Neuronal stem cell (in vitro differentiated cells): ENCODE measurements at regions not wholly inside any gene's neighbourhood (a gene's known extent, or its start where the extent isn't known, plus 50 kb on each side); places are given as distances from the start of the nearest gene placed in this dataset.
"Not testable (repeated sequence)": the region's sequence is repeated elsewhere in the genome, so short reads cannot be mapped to it uniquely, and the experiment has no call there.

Experiments used
- DNase-seq: peaks from one replicate; pipeline ENCODE4 v3.0.0-alpha.2; 2013; ENCODE audit warnings: low spot score
- H2AFZ ChIP-seq: one replicate; pipeline ENCODE4 v1.6.1; 2013; ENCODE audit warnings: mild to moderate bottlenecking, low read length, inconsistent platforms
- H2AK5ac ChIP-seq: 2 replicates; pipeline ENCODE4 v1.6.1; 2013; ENCODE audit warnings: low read depth, mild to moderate bottlenecking, inconsistent platforms, low read length, moderate library complexity, mixed read lengths
- H2BK120ac ChIP-seq: 2 replicates; pipeline ENCODE4 v1.6.1; 2013; ENCODE audit warnings: low read depth, mild to moderate bottlenecking, inconsistent platforms, low read length, moderate library complexity, mixed read lengths
- H2BK12ac ChIP-seq: one replicate; pipeline ENCODE4 v1.6.1; 2013; ENCODE audit warnings: low read length, inconsistent platforms
- H2BK15ac ChIP-seq: 2 replicates; pipeline ENCODE4 v1.6.1; 2013; ENCODE audit warnings: mild to moderate bottlenecking, low read length, inconsistent platforms, mixed read lengths
- H2BK5ac ChIP-seq: one replicate; pipeline ENCODE4 v1.6.1; 2013; ENCODE audit warnings: inconsistent platforms, mild to moderate bottlenecking, low read length, moderate library complexity
- H3K14ac ChIP-seq: one replicate; pipeline ENCODE4 v1.6.1; 2013; ENCODE audit warnings: low read length, inconsistent platforms
- H3K18ac ChIP-seq: 2 replicates; pipeline ENCODE4 v1.6.1; 2013; ENCODE audit warnings: low read length, inconsistent platforms
- H3K23ac ChIP-seq: 2 replicates; pipeline ENCODE4 v1.6.1; 2013; ENCODE audit warnings: low read depth, mild to moderate bottlenecking, mixed read lengths, low read length, inconsistent platforms; ENCODE audit not compliant: poor library complexity
- H3K27ac ChIP-seq: replicated peaks from 3 replicates; pipeline ENCODE4 v1.5.1; 2013; ENCODE audit warnings: low read length, inconsistent platforms
- H3K27me3 ChIP-seq, 3 experiments: 2 replicates each; pipeline ENCODE4 v1.6.1; 2013; ENCODE audit warnings: low read length in 3 of 3, mild to moderate bottlenecking in 2 of 3, inconsistent platforms in 1 of 3, low read depth in 1 of 3, mixed read lengths in 1 of 3, moderate library complexity in 1 of 3; ENCODE audit not compliant: control insufficient read depth in 3 of 3, insufficient read depth in 3 of 3
- H3K36me3 ChIP-seq, 2 donors: replicated peaks in 1 of 2; 2 replicates each; pipeline ENCODE4 v1.6.1; 2013; ENCODE audit warnings: low read length in 2 of 2; ENCODE audit not compliant: control insufficient read depth in 2 of 2, insufficient read depth in 2 of 2
- H3K4ac ChIP-seq: 2 replicates; pipeline ENCODE4 v1.6.1; 2013; ENCODE audit warnings: inconsistent platforms, mild to moderate bottlenecking, low read length, moderate library complexity
- H3K4me1 ChIP-seq, 2 donors: 1 replicate in 1 of 2; 2 replicates in 1 of 2; pipeline ENCODE4 v1.6.1; 2013; ENCODE audit warnings: low read length in 2 of 2, low read depth in 1 of 2; ENCODE audit not compliant: control insufficient read depth in 2 of 2, insufficient read depth in 1 of 2
- H3K4me2 ChIP-seq: one replicate; pipeline ENCODE4 v1.6.1; 2013; ENCODE audit warnings: mild to moderate bottlenecking, low read length, inconsistent platforms; ENCODE audit not compliant: insufficient read depth, poor library complexity, severe bottlenecking
- H3K4me3 ChIP-seq, 2 donors: 2 replicates each; pipeline ENCODE4 v1.5.1; 2013; ENCODE audit warnings: low read length in 2 of 2, mild to moderate bottlenecking in 2 of 2, inconsistent platforms in 1 of 2, moderate library complexity in 1 of 2
- H3K79me1 ChIP-seq: one replicate; pipeline ENCODE4 v1.6.1; 2013; ENCODE audit warnings: low read depth, mild to moderate bottlenecking, inconsistent platforms, low read length, moderate library complexity
- H3K9ac ChIP-seq: one replicate; pipeline ENCODE4 v1.6.1; 2013; ENCODE audit warnings: mild to moderate bottlenecking, low read depth, low read length, inconsistent platforms; ENCODE audit not compliant: poor library complexity
- H3K9me3 ChIP-seq, 2 donors: replicated peaks in 1 of 2; 2 replicates each; pipeline versions ENCODE3 to v1.6.1; 2013; ENCODE audit warnings: low read length in 2 of 2, mild to moderate bottlenecking in 2 of 2, inconsistent platforms in 1 of 2, low read depth in 1 of 2, mixed read lengths in 1 of 2, moderate library complexity in 1 of 2; ENCODE audit not compliant: control insufficient read depth in 2 of 2, insufficient read depth in 1 of 2
- H4K8ac ChIP-seq: one replicate; pipeline ENCODE4 v1.6.1; 2013; ENCODE audit warnings: low read depth, mild to moderate bottlenecking, inconsistent platforms, low read length, moderate library complexity
- H4K91ac ChIP-seq: one replicate; pipeline ENCODE4 v1.6.1; 2013; ENCODE audit warnings: low read length, low read depth, mild to moderate bottlenecking, inconsistent platforms; ENCODE audit not compliant: poor library complexity
- WGBS, 2 donors: extraction: QIAGEN DNeasy Blood & Tissue Kit; methylation state at CpG; one replicate each; pipeline ENCODE4 v1.1.7; 2013; ENCODE audit warnings: missing lambda C conversion rate in 2 of 2, mixed read lengths in 1 of 2; ENCODE audit not compliant: insufficient read length in 2 of 2, insufficient replicate concordance in 1 of 2; ENCODE audit errors: extremely low coverage in 2 of 2; 5-methylcytosine and 5-hydroxymethylcytosine counted together

DNA sequence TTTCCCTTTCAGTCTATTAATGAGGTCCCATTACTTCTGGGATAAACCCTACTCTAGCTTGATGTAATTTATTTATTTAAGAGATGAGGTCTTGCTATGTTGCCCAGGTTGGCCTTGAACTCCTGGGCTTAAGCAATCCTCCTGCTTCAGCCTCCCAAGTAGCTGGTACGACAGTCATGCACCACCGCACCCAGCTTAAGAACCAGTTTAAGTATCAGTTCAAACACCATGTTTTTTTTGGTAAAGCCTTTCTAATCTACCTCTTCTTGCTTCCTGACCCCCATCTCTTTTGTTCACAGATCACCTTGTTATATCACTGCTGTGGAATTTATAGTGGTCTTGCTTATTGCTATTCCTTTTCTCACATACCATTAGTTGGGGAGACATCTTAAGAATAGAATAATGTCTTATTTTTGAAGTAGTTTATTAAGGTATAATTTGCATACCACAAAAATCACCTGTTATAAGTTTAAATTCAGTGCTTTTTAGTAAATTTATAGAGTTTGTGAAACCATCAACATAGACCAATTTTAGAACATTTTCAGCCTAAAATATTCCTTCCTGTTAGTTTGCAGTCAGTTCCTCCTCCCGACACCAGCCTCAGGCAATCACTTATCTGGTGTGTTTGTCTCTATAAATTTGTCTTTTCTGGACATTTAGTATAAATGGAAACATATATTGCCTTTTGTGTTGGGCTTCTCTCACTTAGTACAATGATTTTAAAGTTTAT is 257.9 kb downstream of the PDCD6IP start:
- Histone ChIP-seq H2AK5ac (no peak overlapping the region), H3K4me1 (no peaks in the 10 kb centered on the region), H3K27me3 (no peaks in the 10 kb centered on the region)

DNA sequence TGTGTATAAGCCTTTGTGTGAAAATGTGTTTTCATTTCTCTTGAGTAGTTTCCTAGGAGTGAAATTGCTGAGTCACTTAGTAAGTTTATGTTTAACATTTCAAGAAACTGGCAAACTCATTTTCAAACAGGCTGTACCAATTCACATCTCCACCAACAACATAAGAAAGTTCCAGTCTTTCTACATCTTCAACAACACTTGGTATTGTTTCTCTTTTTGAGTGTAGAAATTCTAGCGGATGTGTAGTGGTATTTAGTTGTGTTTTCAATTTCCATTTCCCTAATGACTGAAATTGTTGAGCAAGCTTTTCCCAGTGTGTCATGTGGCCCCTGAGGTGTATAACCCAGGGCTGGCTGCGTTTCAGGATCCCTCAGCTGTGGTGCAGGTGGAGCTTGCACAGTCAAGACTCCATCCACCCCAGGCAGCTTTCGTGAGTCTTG is 258.5 kb downstream of the PDCD6IP start:
- Histone ChIP-seq H3K27ac (no peak overlapping the region), H3K27me3 (no peaks in the 10 kb centered on the region), H4K8ac (no peak overlapping the region), H3K9ac (no peak overlapping the region), H4K91ac (no peak overlapping the region), H3K18ac (no peak overlapping the region), H2BK15ac (no peak overlapping the region), H3K4ac (no peak overlapping the region), H2AK5ac (no peak overlapping the region), H3K4me1 (no peaks in the 10 kb centered on the region), H3K9me3 (no peaks in the 10 kb centered on the region), H3K4me2 (no peak overlapping the region), H3K14ac (no peak overlapping the region), H3K79me1 (no peaks in the 10 kb centered on the region), H3K23ac (no peak overlapping the region), H2BK120ac (no peak overlapping the region), H2AFZ (no peak overlapping the region), H2BK5ac (no peak overlapping the region), H3K4me3 (no peak overlapping the region), H3K36me3 (no peaks in the 10 kb centered on the region), H2BK12ac (peak overlapping the region; percentile 46)
- no CpG with 5 or more reads among the region's 3 CpGs for WGBS, 2 donors
- no peak for DNase-seq

More for the DNA sequence above, 257.9 kb downstream of the PDCD6IP start:
- H3K18ac ChIP-seq = no peak overlapping the region
- H3K27ac ChIP-seq = no peak overlapping the region
- no peak overlapping the region for H4K8ac ChIP-seq
- no peak overlapping the region for H3K9ac ChIP-seq
- no peak overlapping the region for H2BK15ac ChIP-seq
- no peak overlapping the region for H3K4me3 ChIP-seq
- H2BK12ac ChIP-seq = no peak overlapping the region
- H3K23ac ChIP-seq = no peak overlapping the region
- H2BK5ac ChIP-seq = no peak overlapping the region
- H3K79me1 ChIP-seq = no peaks in the 10 kb centered on the region
- no peak overlapping the region for H4K91ac ChIP-seq
- no CpG with 5 or more reads among the region's 3 CpGs for whole genome bisulfite sequencing, 2 donors
- no peak overlapping the region for H2AFZ ChIP-seq
- H3K14ac ChIP-seq = no peak overlapping the region
- H3K9me3 ChIP-seq = no peaks in the 10 kb centered on the region
- H3K4me2 ChIP-seq = no peak overlapping the region
- H3K36me3 ChIP-seq = no peaks in the 10 kb centered on the region
- no peak overlapping the region for H3K4ac ChIP-seq
- no peak overlapping the region for H2BK120ac ChIP-seq
- no peak for DNase-seq

DNA sequence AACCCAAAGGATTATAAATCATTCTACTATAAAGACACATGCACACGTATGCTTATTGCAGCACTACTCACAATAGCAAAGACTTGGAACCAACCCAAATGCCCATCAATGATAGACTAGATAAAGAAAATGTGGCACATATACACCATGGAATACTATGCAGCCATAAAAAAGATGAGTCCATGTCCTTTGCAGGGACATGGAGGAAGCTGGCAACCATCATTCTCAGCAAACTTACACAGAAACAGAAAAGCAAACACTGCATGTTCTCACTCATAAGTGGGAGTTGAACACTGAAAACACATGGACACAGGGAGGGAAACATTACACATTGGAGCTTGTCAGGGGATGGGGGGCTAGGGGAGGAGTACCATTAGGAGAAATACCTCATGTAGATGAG is 262.6 kb downstream of the PDCD6IP start:
- H3K4ac ChIP-seq, H4K91ac ChIP-seq, H2BK12ac ChIP-seq, H2AK5ac ChIP-seq, H3K23ac ChIP-seq, H3K14ac ChIP-seq, H4K8ac ChIP-seq, H3K9me3 ChIP-seq, H2BK15ac ChIP-seq, H2AFZ ChIP-seq, H3K79me1 ChIP-seq, H3K4me1 ChIP-seq, H3K36me3 ChIP-seq, H3K18ac ChIP-seq, H3K27ac ChIP-seq, DNase-seq, H3K9ac ChIP-seq, H2BK5ac ChIP-seq, H2BK120ac ChIP-seq, H3K4me2 ChIP-seq, H3K4me3 ChIP-seq, H3K27me3 ChIP-seq: not testable (repeated sequence)
- no CpG with 5 or more reads among the region's 1 CpG for WGBS, 2 donors

DNA sequence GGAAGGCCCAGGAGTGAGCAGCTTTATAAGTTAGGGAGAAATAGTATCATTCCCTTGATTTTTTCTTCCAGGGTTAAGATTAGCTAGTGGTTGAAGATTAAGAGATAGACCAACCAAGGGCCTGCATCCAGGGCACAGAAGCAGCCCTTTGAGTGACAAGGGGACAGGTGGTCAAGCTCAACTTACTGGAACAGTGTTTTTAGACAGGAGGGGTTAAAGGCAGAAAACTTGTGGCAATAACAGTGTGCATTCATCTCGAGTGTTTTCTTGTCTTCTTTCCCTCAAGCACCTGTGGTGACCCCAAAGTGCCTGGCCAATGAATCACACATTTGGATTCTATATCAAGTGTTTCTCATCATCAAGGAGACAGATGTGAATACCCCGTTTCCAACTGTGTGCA is 267.5 kb downstream of the PDCD6IP start:
- peaks cover 14 to 19% of the 10 kb centered on the region in 2 donors for H3K4me1 ChIP-seq
- no peak for DNase-seq
- H3K27me3 ChIP-seq = no peaks in the 10 kb centered on the region
- no peak overlapping the region for H3K4me3 ChIP-seq
- H2AK5ac ChIP-seq = no peak overlapping the region
- no peak overlapping the region for H2BK5ac ChIP-seq
- no peak overlapping the region for H3K14ac ChIP-seq
- no peaks in the 10 kb centered on the region for H3K9me3 ChIP-seq
- no peak overlapping the region for H2BK12ac ChIP-seq
- H3K36me3 ChIP-seq = no peaks in the 10 kb centered on the region
- no peak overlapping the region for H2BK120ac ChIP-seq
- no peak overlapping the region for H3K27ac ChIP-seq
- no peak overlapping the region for H4K8ac ChIP-seq
- no peak overlapping the region for H3K9ac ChIP-seq
- H3K79me1 ChIP-seq = no peaks in the 10 kb centered on the region
- no peak overlapping the region for H2BK15ac ChIP-seq
- no peak overlapping the region for H2AFZ ChIP-seq
- WGBS, 2 donors = no CpG with 5 or more reads among the region's 2 CpGs
- H3K4ac ChIP-seq = no peak overlapping the region
- no peak overlapping the region for H3K23ac ChIP-seq
- H4K91ac ChIP-seq = no peak overlapping the region
- H3K4me2 ChIP-seq = no peak overlapping the region
- no peak overlapping the region for H3K18ac ChIP-seq
